ENCODE measurements at regions not wholly inside any gene's neighbourhood (a gene's known extent, or its start where the extent isn't known, plus 50 kb on each side); places are given as distances from the start of the nearest gene placed in this dataset.

- no peak for TF ChIP-seq CTCF (IDR thresholded peaks at IDR 0.05; ENCODE audit: control insufficient read depth, extremely low read depth, insufficient read depth)
- no peak for DNase-seq (ENCODE audit: low read depth)
- H3K4me3 ChIP-seq (ENCODE audit: low read depth, low read length), result no peak overlapping the region
Observed at GRCh38 chr10:42984761-42985325, 92.0 kb upstream of the RET start.

GRCh38 chr10:42985436-42986316, 91.2 kb upstream of the RET start:
- H3K4me3 ChIP-seq (ENCODE audit: low read depth, low read length), result no peak overlapping the region
- DNase-seq (ENCODE audit: low read depth), result no peak
- no peak for TF ChIP-seq CTCF (IDR thresholded peaks at IDR 0.05; ENCODE audit: control insufficient read depth, extremely low read depth, insufficient read depth)

GRCh38 chr10:42986633-42987032, 90.2 kb upstream of the RET start:
- no peak overlapping the region for H3K4me3 ChIP-seq (ENCODE audit: low read depth, low read length)
- TF ChIP-seq CTCF (IDR thresholded peaks at IDR 0.05; ENCODE audit: control insufficient read depth, extremely low read depth, insufficient read depth), result no peak
- no peak for DNase-seq (ENCODE audit: low read depth)

- no peak for DNase-seq (ENCODE audit: low read depth)
- H3K4me3 ChIP-seq (ENCODE audit: low read depth, low read length), result no peak overlapping the region
- no peak for TF ChIP-seq CTCF (IDR thresholded peaks at IDR 0.05; ENCODE audit: control insufficient read depth, extremely low read depth, insufficient read depth)
Observed at GRCh38 chr10:42987121-42987541, 89.7 kb upstream of the RET start.

GRCh38 chr10:42987575-42987974, 89.3 kb upstream of the RET start:
- TF ChIP-seq CTCF (IDR thresholded peaks at IDR 0.05; ENCODE audit: control insufficient read depth, extremely low read depth, insufficient read depth), result no peak
- DNase-seq (ENCODE audit: low read depth), result no peak
- no peak overlapping the region for H3K4me3 ChIP-seq (ENCODE audit: low read depth, low read length)

GRCh38 chr10:42988069-42988468, 88.8 kb upstream of the RET start:
- DNase-seq (ENCODE audit: low read depth), result no peak
- H3K4me3 ChIP-seq (ENCODE audit: low read depth, low read length), result no peak overlapping the region
- no peak for TF ChIP-seq CTCF (IDR thresholded peaks at IDR 0.05; ENCODE audit: control insufficient read depth, extremely low read depth, insufficient read depth)

Measured in LNCaP clone FGC (cell line).